ENCODE measurements at regions not wholly inside any gene's neighbourhood (a gene's known extent, or its start where the extent isn't known, plus 50 kb on each side); places are given as distances from the start of the nearest gene placed in this dataset.

DNA sequence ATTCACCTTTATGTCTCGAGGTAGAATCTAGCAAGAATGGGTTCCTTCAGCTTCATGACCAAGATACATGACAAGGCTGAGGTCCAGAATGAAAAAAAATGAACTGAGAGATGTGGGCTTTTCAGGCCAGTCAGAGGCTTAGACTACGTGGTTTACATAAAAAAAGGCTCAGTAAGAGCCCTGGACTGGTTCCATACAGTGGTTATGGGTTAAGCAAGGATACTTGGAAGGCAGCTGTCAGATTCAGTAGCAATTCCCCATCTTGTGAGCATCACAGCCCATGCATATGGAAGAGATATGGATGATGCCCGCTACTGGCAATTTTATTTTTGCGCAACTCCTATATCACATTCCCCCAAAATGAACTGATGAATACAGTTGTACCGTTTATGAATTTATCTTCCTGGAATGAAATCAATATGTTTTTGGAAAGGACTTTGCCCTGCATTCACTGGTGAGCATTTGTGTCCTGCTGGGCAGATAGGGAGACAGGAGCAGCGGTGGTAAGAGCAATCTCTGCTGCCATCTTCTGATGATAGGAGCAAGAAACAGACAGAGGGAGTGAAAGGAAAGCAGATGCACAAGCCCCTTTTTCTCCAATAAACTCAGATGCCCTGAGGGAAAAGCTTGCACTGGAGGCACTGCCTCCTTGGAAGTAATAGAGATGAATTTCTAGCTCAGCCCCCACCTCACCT, 280.4 kb downstream of the GALC start:
- no peak for ATAC-seq
- H3K9me3 Mint-ChIP-seq = no peaks in the 10 kb centered on the region
- H3K27ac Mint-ChIP-seq = no peak overlapping the region
- H3K27me3 Mint-ChIP-seq = no peaks in the 10 kb centered on the region
- no peaks in the 10 kb centered on the region for H3K4me1 Mint-ChIP-seq
- no peak overlapping the region for H3K4me3 Mint-ChIP-seq
- no peaks in the 10 kb centered on the region for H3K36me3 Mint-ChIP-seq

DNA sequence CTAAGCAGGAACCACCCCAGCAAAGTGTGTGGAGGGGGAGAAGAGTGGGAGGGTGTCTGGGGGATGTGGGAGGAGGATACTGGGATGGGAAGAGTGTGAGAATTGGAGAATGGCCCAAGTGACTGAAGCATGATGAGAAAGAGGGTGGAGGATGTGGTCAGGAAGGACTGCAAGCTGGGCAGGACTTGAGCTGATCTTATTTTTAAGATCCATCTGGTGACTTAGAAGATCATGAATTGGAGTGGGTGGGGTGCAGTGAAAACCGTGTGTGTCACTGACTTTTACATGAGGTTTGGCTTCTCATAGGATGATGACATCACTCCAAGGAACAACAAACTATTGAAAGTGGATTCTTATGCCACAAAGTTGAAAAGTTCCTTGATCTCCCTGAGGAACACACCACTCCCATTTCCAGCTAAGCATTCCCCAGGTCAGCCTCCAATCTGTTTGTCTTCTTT, 287.5 kb downstream of the GALC start:
- no peak for ATAC-seq
- H3K4me3 Mint-ChIP-seq = no peak overlapping the region
- H3K4me1 Mint-ChIP-seq = no peaks in the 10 kb centered on the region
- H3K36me3 Mint-ChIP-seq = no peaks in the 10 kb centered on the region
- H3K9me3 Mint-ChIP-seq = peaks cover 4% of the 10 kb centered on the region
- no peaks in the 10 kb centered on the region for H3K27me3 Mint-ChIP-seq
- H3K27ac Mint-ChIP-seq = no peak overlapping the region

DNA sequence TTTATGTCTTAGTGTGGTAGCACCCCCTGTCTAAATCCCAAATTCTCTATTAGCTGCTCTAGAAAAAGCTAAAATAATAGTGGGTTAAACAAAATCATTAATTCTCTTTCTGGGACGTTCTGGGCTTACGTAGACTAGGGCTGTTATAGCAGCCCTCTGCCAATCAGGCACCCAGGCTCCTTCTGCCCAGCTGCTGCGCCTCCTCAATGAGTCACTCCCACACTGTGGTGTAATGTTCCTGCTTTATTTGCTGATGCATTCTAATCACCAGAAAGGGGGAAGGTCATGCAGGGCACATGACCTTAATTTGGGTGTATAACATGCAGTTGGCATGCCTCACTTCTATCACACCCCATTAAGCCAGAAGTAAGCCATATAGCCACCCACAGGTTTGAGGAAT, 294.5 kb downstream of the GALC start:
- no peak for ATAC-seq
- Mint-ChIP-seq H3K4me3 (no peak overlapping the region), H3K4me1 (no peaks in the 10 kb centered on the region), H3K27ac (no peak overlapping the region), H3K36me3 (no peaks in the 10 kb centered on the region), H3K27me3 (no peaks in the 10 kb centered on the region), H3K9me3 (no peaks in the 10 kb centered on the region)

DNA sequence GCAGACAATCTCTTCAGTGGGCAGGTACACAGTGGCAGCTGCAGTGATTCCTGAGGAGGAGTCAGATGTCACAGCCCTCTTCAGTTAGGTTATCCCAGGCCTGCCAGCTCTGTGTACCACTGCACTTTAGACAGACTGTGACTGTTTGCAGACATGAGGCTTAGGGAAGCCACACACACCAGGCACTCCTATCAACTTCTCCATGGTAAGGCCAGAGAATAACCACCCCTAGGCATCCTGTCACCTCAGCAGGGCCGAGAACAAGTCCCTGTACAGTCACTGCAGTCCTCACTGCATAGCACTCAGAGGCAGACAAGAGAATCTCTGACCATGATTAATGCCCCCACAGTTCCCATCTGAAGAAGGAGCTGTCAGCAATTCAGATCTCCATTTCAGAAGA, 296.5 kb downstream of the GALC start:
- no peaks in the 10 kb centered on the region for H3K27me3 Mint-ChIP-seq
- H3K4me3 Mint-ChIP-seq = no peak overlapping the region
- peak; percentile 39 for ATAC-seq
- H3K9me3 Mint-ChIP-seq = no peaks in the 10 kb centered on the region
- no peak overlapping the region for H3K27ac Mint-ChIP-seq
- no peaks in the 10 kb centered on the region for H3K36me3 Mint-ChIP-seq
- no peaks in the 10 kb centered on the region for H3K4me1 Mint-ChIP-seq

DNA sequence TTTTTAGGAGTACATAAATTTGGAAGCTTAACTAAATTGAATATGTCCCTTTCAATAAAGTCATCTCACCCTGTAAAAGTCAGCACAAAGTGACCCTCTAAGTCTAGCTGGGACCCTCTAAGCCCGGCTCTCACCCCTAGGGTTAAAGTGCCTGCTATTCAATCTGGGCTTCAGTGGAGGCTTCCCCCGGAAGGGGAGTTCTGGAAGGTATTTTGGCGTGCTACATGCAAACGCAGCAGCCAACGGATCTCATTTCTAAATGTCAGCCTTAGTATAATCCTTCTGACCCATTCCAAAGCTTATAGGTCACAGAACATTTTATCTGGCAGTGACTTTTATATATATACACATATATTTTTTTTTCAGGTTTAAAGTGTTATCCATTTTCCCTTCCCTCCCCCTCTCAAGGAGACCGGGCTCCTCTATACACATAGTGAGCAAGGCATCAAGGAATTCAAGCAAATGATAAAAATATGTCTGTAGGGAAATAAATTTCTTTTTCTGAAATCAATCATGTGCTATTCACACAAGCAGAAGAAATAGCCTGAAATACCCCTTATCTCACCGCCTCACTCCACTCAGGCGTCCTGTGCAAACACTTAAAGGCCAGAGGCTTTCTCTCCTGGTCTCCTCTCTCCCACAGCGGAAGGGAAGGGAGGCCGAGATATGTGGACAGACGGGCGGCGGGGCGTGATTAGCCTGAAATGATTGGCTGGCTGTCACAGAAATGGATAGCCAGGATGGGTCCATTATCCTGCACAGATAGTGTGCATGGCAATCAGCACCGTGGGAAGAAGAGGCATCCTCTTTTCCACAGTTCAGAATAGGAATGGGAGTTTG, 301.7 kb downstream of the GALC start:
- H3K4me1 Mint-ChIP-seq = no peaks in the 10 kb centered on the region
- ATAC-seq = no peak
- H3K4me3 Mint-ChIP-seq = no peak overlapping the region
- H3K9me3 Mint-ChIP-seq = no peaks in the 10 kb centered on the region
- H3K36me3 Mint-ChIP-seq = no peaks in the 10 kb centered on the region
- H3K27ac Mint-ChIP-seq = no peak overlapping the region
- no peaks in the 10 kb centered on the region for H3K27me3 Mint-ChIP-seq

DNA sequence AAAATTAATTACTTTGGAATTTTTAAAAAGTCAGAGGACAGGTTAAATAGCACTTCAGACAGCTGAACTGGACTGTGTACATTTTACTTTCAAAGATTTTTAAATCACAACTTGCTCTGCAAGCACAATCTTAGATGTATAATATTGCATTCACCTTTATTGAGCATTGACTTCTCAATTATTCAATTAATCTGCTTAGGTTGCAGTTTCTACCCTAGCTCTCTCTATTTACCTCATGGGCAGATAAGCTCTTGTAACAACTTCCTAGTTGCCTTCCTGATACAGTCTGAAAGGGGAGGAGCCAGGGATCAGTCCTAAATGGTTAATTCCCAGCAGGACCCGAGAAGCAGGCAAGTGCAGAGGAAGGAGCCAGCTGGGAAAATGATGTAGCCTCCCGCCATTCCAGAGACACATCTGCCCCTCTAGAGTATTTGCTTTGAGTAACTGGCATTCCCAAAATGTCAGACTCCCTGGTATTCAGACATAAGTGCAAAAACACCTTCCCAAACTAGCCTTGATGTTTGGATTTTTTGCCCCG, 302.8 kb downstream of the GALC start:
- Mint-ChIP-seq H3K4me3 (no peak overlapping the region), H3K27me3 (no peaks in the 10 kb centered on the region), H3K27ac (no peak overlapping the region), H3K9me3 (no peaks in the 10 kb centered on the region), H3K36me3 (no peaks in the 10 kb centered on the region), H3K4me1 (no peaks in the 10 kb centered on the region)
- ATAC-seq = no peak

DNA sequence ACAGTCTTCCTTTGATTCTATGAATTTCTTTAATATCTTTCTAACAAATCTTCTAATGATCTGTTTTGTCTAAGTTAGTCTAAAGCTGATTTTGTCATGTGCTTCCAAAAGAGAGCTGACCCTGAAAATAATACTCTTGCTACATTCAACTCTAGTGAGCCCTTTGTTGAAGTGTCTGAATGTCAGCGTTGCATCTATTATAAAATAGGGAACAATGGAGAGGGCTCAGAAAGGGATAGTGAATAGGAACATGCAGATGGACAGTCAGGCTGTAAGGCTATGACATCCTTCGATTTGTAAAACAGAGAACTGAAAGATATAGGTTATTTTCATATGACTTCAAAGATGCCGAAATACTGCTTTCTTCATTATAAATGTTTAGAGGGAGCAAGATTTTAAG, 304.5 kb downstream of the GALC start:
- H3K27ac Mint-ChIP-seq = no peak overlapping the region
- H3K9me3 Mint-ChIP-seq = no peaks in the 10 kb centered on the region
- H3K4me3 Mint-ChIP-seq = no peak overlapping the region
- ATAC-seq = no peak
- H3K4me1 Mint-ChIP-seq = no peaks in the 10 kb centered on the region
- H3K27me3 Mint-ChIP-seq = no peaks in the 10 kb centered on the region
- H3K36me3 Mint-ChIP-seq = no peaks in the 10 kb centered on the region

DNA sequence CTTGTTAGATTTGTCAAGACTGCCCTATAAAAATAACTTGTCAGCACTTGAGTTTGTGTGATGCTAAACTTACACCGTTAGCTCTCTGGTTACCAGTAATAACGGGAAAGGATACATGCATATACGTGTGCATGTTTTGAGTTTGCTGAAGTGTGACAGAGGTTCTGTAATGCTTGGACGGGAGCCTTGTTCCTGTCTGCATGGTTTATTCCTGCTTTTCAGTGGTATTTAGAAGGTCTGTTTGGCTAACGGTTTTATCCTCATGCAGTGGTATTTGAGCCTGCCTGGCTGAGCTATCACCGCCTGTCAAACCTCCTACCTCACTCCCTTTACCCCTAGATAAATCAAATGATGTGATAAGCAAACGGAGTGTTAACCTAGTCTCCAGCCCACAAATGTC, 305.6 kb downstream of the GALC start:
- Mint-ChIP-seq H3K4me3 (no peak overlapping the region), H3K27me3 (no peaks in the 10 kb centered on the region), H3K9me3 (no peaks in the 10 kb centered on the region), H3K4me1 (no peaks in the 10 kb centered on the region), H3K27ac (no peak overlapping the region), H3K36me3 (no peaks in the 10 kb centered on the region)
- no peak for ATAC-seq

DNA sequence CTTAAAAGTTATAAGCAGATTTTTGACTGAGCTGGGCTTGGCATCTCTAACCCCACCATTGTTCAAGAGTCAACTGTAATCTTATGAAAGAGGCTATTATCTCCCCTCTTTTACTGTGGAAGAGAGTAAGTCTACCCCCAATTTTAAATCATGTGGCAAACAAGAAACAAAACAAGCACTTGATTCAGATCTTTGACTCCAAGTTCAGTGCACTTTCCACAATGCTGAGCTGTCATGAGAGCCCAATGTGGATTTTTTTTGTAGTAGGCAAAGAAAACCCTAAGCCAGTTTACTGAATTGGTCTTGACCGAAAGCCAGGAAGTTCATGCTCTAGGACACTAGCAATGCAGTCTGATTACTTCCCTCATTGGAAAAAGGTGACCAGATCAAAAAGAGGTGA, 306.2 kb downstream of the GALC start:
- no peaks in the 10 kb centered on the region for H3K4me1 Mint-ChIP-seq
- H3K36me3 Mint-ChIP-seq = no peaks in the 10 kb centered on the region
- ATAC-seq = no peak
- no peak overlapping the region for H3K4me3 Mint-ChIP-seq
- no peak overlapping the region for H3K27ac Mint-ChIP-seq
- no peaks in the 10 kb centered on the region for H3K27me3 Mint-ChIP-seq
- no peaks in the 10 kb centered on the region for H3K9me3 Mint-ChIP-seq

DNA sequence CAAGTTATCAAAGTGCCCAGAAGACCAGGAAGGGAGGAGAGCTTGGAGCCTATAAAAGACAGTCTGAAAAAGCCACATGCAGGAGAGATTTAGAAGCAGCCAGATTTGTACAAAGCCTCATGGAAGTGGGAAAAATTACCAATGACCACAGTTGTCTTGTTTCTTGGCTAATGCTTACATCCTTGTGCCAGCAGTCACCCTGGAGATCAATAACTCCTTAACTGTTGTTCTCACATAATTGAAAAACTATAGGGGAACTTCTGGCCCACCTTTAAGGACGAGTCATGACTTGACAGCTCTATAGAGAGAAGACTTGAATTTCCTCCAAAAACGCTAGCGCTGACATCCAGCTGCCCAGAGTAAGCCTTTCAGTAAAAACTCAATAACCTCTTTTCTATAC, 313.1 kb downstream of the GALC start:
- Mint-ChIP-seq H3K9me3 (peaks cover 5% of the 10 kb centered on the region), H3K27ac (no peak overlapping the region), H3K4me1 (no peaks in the 10 kb centered on the region), H3K4me3 (no peak overlapping the region), H3K27me3 (no peaks in the 10 kb centered on the region), H3K36me3 (no peaks in the 10 kb centered on the region)
- ATAC-seq = no peak

DNA sequence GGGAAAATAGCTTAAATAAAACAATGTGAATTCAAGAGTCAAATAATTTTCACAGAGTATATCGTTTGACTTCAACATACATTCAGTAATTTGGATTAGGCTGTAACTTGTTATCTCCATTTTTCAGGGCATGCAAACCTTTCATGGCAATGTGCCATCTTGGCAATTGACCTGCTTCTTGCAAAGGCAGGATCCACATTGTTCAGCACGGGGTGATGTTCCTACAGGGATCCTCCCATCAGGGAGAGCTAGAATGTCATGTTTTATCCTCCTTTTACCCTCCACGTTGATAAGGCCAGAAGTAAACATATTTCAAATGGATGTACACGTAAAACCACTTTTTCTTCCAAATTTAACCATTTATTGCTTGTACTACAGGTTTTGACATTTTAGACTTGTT, 314.4 kb downstream of the GALC start:
- H3K27ac Mint-ChIP-seq = no peak overlapping the region
- no peaks in the 10 kb centered on the region for H3K27me3 Mint-ChIP-seq
- no peaks in the 10 kb centered on the region for H3K4me1 Mint-ChIP-seq
- H3K9me3 Mint-ChIP-seq = peaks cover 5% of the 10 kb centered on the region
- ATAC-seq = no peak
- no peak overlapping the region for H3K4me3 Mint-ChIP-seq
- H3K36me3 Mint-ChIP-seq = no peaks in the 10 kb centered on the region

DNA sequence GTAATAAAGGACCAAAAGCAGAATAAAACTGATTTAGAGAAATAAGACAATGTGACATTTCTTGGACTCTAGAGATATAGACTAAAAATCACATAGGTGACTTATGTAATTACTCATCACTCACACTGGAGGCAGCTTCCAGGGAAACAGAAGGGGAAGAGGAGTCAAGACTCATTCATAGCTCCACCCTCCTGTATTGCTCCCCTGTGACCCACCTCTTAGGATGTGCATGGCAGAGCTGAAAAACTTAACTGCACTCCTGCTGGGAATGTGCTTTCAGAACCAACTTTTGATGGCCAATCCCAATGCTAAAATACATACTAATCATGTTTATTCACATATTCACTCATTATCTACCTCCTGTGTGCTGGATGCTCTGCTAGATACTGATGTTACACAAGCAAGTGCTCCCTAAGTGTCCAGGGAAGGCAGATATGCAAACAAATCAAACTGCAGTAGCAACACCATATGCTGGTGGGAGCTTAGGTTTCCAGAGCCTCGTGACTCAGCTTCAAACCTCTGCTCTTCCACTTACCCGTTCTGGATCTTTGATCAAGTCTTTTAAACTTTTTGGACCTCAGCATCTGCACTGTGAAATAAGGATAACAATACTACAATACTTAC, 316.1 kb downstream of the GALC start:
- H3K9me3 Mint-ChIP-seq = peaks cover 7% of the 10 kb centered on the region
- H3K4me3 Mint-ChIP-seq = no peak overlapping the region
- no peak for ATAC-seq

DNA sequence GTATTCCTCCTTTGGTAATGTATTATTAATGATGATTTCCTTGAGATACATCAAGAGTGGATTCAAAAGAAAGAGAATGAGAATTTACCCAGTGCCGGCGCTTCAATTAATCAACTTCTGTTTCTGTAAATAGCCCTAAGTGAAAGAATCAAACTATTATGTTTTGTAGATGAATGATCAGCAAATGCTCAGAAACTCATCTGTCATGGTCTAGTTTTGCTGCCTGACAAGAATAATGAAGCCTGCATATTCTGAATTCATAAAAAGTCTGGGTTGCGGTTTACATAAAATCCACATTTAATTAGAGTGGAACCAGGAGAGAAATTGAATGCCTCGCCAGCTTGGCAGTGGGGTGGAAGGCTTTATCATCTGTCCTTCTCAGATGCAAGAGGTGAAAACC, 325.3 kb downstream of the GALC start:
- no peak for ATAC-seq
- no peak overlapping the region for H3K27ac Mint-ChIP-seq
- no peak overlapping the region for H3K4me3 Mint-ChIP-seq
- peaks cover 10% of the 10 kb centered on the region for H3K9me3 Mint-ChIP-seq
- no peaks in the 10 kb centered on the region for H3K27me3 Mint-ChIP-seq
- no peaks in the 10 kb centered on the region for H3K4me1 Mint-ChIP-seq
- H3K36me3 Mint-ChIP-seq = no peaks in the 10 kb centered on the region

More for the DNA sequence above, 316.1 kb downstream of the GALC start:
- Mint-ChIP-seq H3K27me3 (no peaks in the 10 kb centered on the region), H3K36me3 (no peaks in the 10 kb centered on the region), H3K27ac (no peak overlapping the region), H3K4me1 (no peaks in the 10 kb centered on the region)

DNA sequence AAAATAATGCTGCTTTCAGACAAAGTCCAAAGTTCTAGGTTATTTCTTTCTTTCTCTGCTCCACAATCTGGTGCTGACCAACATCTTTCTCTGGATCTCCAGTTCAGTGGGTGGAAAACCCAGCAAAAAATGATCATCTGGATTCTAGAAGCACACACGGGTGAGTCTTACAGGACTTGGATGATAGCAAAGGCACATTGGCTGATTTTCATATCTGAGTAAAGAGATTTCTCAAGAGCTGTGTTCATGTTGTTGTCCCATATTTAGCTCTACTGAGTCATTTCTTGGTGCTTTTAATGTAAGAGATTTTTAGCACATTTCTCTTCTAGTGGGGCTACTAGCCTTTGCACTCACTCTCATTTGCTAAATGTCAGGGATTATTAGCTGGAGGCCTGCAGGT, 336.7 kb downstream of the GALC start:
- no peak for ATAC-seq
- Mint-ChIP-seq H3K9me3 (peaks cover 12% of the 10 kb centered on the region), H3K36me3 (no peaks in the 10 kb centered on the region), H3K27ac (no peak overlapping the region), H3K4me1 (no peaks in the 10 kb centered on the region), H3K27me3 (no peaks in the 10 kb centered on the region), H3K4me3 (no peak overlapping the region)

DNA sequence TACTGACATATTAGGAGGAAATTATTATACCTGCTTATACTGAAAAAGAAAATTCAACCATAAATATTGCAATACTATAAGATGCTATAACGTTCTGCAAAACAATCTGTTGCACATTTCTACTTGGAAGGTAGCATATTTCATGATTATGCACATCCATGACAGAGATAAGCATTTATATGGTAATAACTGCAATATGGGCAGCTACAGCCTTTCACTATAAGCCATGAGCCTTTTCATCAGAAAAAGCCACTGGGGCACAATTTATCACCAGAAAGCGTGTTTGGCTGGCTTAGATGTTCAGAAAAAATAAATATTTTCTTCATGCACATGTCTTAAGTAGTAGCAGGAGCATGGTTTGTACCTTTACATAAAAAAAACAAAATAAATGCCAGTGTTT, 340.7 kb downstream of the GALC start:
- H3K27ac Mint-ChIP-seq = no peak overlapping the region
- no peaks in the 10 kb centered on the region for H3K27me3 Mint-ChIP-seq
- peaks cover 17% of the 10 kb centered on the region for H3K9me3 Mint-ChIP-seq
- no peaks in the 10 kb centered on the region for H3K36me3 Mint-ChIP-seq
- no peak for ATAC-seq
- no peak overlapping the region for H3K4me3 Mint-ChIP-seq
- no peaks in the 10 kb centered on the region for H3K4me1 Mint-ChIP-seq

Data from stimulated activated memory B cell treated with anti-CD40 and anti-IgM and Interleukin-4, amounts not matched to agents 10 μg/mL and 1 μg/mL and 100 μg/mL, for 72 hours (primary cell).